HG03469 (cell line): ENCODE measurements at regions not wholly inside any gene's neighbourhood (a gene's known extent, or its start where the extent isn't known, plus 50 kb on each side); places are given as distances from the start of the nearest gene placed in this dataset.
"Not testable (repeated sequence)": the region's sequence is repeated elsewhere in the genome, so short reads cannot be mapped to it uniquely, and the experiment has no call there.

Experiments used
- ATAC-seq: cut with Tn5 transposase; IDR thresholded peaks from one replicate; pipeline ENCODE4 v1.9.1; 2021; ENCODE audit warnings: mild to moderate bottlenecking, moderate library complexity, moderate number of reproducible peaks; ENCODE audit not compliant: unreplicated experiment

GRCh38 chr6:51049983-51050877 lies 231.6 kb downstream of the TFAP2B start:
- ATAC-seq, result no peak

GRCh38 chr6:51052716-51053115 lies 234.0 kb downstream of the TFAP2B start:
- not testable (repeated sequence) for ATAC-seq

GRCh38 chr6:51055316-51055715 lies 236.6 kb downstream of the TFAP2B start:
- ATAC-seq, result not testable (repeated sequence)

- ATAC-seq, result no peak
Measured at GRCh38 chr6:51057296-51057695, 238.6 kb downstream of the TFAP2B start.

- ATAC-seq, result no peak
Measured at GRCh38 chr6:51060262-51060762, 241.6 kb downstream of the TFAP2B start.

GRCh38 chr6:51062166-51062722 lies 243.6 kb downstream of the TFAP2B start:
- ATAC-seq, result no peak

- ATAC-seq, result no peak
Measured at GRCh38 chr6:51077821-51078518, 259.3 kb downstream of the TFAP2B start.

GRCh38 chr6:51090343-51090742 lies 271.7 kb downstream of the TFAP2B start:
- no peak for ATAC-seq

GRCh38 chr6:51093871-51094270 lies 275.2 kb downstream of the TFAP2B start:
- ATAC-seq, result no peak

GRCh38 chr6:51094271-51094670 lies 275.6 kb downstream of the TFAP2B start:
- ATAC-seq, result no peak

- no peak for ATAC-seq
Measured at GRCh38 chr6:51098246-51098645, 279.6 kb downstream of the TFAP2B start.

- ATAC-seq, result no peak
Measured at GRCh38 chr6:51098791-51099190, 280.1 kb downstream of the TFAP2B start.

- ATAC-seq, result no peak
Measured at GRCh38 chr6:51099201-51099600, 280.5 kb downstream of the TFAP2B start.

- ATAC-seq, result no peak
Measured at GRCh38 chr6:51105357-51105756, 286.7 kb downstream of the TFAP2B start.

- ATAC-seq, result no peak
Measured at GRCh38 chr6:51107769-51108203, 289.1 kb downstream of the TFAP2B start.

- no peak for ATAC-seq
Measured at GRCh38 chr6:51108563-51109234, 290.0 kb downstream of the TFAP2B start.

- no peak for ATAC-seq
Measured at GRCh38 chr6:51112731-51113130, 294.1 kb downstream of the TFAP2B start.

GRCh38 chr6:51116723-51117122 lies 298.1 kb downstream of the TFAP2B start:
- no peak for ATAC-seq

GRCh38 chr6:51118792-51119191 lies 300.1 kb downstream of the TFAP2B start:
- ATAC-seq, result no peak

- ATAC-seq, result no peak
Measured at GRCh38 chr6:51120016-51120415, 301.3 kb downstream of the TFAP2B start.
